GM12874 (cell line): ENCODE measurements at regions not wholly inside any gene's neighbourhood (a gene's known extent, or its start where the extent isn't known, plus 50 kb on each side); places are given as distances from the start of the nearest gene placed in this dataset.

Experiments
- CTCF ChIP-seq: IDR thresholded peaks from 2 replicates; pipeline ENCODE4 v1.5.1; 2011; ENCODE audit warnings: low read depth, mild to moderate bottlenecking, control low read depth, low read length, moderate library complexity; ENCODE audit not compliant: insufficient read depth

- no peak for TF ChIP-seq CTCF
Measured at GRCh38 chr14:65203574-65203973, 101.3 kb upstream of the MAX start.

GRCh38 chr14:65204056-65204455, 101.7 kb upstream of the MAX start:
- TF ChIP-seq CTCF: no peak

GRCh38 chr14:65206078-65206447, 103.7 kb upstream of the MAX start:
- TF ChIP-seq CTCF: no peak

GRCh38 chr14:65206448-65207096, 104.3 kb upstream of the MAX start:
- no peak for TF ChIP-seq CTCF

GRCh38 chr14:65208548-65208947, 106.2 kb upstream of the MAX start:
- TF ChIP-seq CTCF: no peak

GRCh38 chr14:65210118-65210821, 108.0 kb upstream of the MAX start:
- no peak for TF ChIP-seq CTCF

GRCh38 chr14:65210822-65211182, 108.5 kb upstream of the MAX start:
- no peak for TF ChIP-seq CTCF
